VCaP (cell line): ENCODE measurements at regions not wholly inside any gene's neighbourhood (a gene's known extent, or its start where the extent isn't known, plus 50 kb on each side); places are given as distances from the start of the nearest gene placed in this dataset.

Source experiments
- H3K27ac ChIP-seq: fragments of 450-650 bp; 2 replicates; pipeline ENCODE4 v1.5.1; 2017
- TF ChIP-seq, protein P1 (sequence below): fragments of 450-650 bp; conservative IDR thresholded peaks from 2 replicates; pipeline ENCODE4 v1.5.1; 2017; ENCODE audit warnings: mild to moderate bottlenecking, moderate library complexity

DNA sequence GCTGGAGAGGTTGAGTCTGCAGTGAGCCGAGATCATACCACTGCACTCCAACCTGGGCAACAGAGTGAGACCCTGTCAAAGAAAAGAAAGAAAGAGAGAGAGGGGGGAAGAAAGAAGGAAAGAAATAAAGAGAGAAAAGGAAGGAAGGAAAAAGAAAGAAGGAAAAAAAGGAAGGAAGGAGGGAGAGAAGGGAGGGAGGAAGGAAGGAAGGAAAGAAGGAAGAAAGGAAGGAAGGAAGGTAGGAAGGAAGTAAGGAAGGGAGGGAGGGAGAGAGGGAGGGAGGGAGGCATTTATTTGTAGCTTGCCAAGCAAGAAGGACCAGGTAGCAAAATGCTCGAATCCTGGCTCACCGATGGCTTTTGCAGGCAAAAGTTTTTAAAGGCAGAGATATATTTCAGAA, 74.5 kb upstream of the BAIAP2L1 start:
- TF ChIP-seq, protein P1, sequence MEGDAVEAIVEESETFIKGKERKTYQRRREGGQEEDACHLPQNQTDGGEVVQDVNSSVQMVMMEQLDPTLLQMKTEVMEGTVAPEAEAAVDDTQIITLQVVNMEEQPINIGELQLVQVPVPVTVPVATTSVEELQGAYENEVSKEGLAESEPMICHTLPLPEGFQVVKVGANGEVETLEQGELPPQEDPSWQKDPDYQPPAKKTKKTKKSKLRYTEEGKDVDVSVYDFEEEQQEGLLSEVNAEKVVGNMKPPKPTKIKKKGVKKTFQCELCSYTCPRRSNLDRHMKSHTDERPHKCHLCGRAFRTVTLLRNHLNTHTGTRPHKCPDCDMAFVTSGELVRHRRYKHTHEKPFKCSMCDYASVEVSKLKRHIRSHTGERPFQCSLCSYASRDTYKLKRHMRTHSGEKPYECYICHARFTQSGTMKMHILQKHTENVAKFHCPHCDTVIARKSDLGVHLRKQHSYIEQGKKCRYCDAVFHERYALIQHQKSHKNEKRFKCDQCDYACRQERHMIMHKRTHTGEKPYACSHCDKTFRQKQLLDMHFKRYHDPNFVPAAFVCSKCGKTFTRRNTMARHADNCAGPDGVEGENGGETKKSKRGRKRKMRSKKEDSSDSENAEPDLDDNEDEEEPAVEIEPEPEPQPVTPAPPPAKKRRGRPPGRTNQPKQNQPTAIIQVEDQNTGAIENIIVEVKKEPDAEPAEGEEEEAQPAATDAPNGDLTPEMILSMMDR: no peak
- H3K27ac ChIP-seq: no peak overlapping the region

- H3K27ac ChIP-seq: no peak overlapping the region
- TF ChIP-seq, protein P1: no peak
Measured at GRCh38 chr7:98474558-98474957, 73.7 kb upstream of the BAIAP2L1 start.

DNA sequence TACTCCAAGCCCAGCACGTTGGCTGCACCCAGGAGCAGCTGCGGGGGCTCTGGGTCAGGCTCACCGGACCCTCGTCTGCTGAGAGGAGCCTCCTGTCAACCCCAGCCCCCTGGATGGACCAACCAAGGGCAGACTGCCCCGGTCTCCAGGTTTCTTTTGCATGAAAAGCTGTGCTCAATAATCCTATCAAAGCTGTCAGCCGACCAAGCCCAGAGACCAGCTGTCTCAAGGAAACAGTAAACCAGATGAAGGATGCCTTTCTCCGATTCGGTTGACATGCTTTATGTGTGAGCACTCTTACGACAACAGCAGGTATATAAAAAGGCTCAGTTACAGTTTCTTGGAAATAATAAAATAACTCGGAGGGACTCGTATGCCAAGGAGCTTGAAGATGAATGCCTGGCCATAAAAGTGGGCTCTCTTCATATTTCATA, 71.6 kb upstream of the BAIAP2L1 start:
- no peak overlapping the region for H3K27ac ChIP-seq
- TF ChIP-seq, protein P1: no peak

- TF ChIP-seq, protein P1: no peak
- H3K27ac ChIP-seq: peak overlapping the region; percentile 39; the same call in 1 of the 2 replicates
Measured at GRCh38 chr7:98470485-98471240, 69.8 kb upstream of the BAIAP2L1 start.

DNA sequence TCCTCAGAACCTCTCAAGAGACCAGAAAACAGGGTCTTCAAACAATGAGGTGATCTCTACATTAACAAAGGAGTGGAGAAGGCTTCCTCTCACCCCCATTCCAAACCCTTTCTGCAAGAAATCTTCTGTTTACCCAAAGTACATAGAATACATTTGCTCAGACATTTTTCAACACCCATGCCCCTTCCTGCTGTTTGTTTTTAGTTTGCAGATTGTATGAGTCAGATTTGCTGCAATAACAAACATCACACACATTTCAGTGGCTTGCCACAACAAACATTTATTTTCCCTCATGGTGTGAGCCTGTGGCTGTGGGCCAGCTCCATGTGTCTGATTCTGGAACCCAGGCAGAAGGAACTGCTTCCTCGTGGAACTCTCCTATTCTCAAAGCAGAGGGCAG, 68.2 kb upstream of the BAIAP2L1 start:
- no peak overlapping the region for H3K27ac ChIP-seq
- TF ChIP-seq, protein P1: no peak

GRCh38 chr7:98467570-98468312, 66.9 kb upstream of the BAIAP2L1 start:
- TF ChIP-seq, protein P1: no peak
- H3K27ac ChIP-seq: no peak overlapping the region

DNA sequence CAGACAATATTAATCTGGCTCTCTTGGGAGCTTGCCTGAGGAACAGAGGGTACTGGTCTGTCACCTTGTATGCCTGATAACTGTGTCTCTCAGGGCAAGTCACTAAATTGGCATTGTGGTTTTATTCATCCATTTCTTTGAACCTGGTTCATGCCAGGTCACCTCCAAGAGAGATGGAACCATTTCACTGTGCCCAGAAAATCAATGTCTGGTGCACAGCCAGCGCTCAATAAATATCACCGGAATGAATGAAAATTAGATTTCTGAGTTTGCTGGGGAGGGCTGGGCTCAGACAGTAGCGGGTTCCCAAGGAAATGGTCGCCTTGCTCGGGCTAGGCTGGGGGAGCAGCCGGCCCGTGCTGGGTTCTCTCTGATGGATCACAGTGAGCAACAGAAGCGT, 64.1 kb upstream of the BAIAP2L1 start:
- TF ChIP-seq, protein P1: no peak
- H3K27ac ChIP-seq: no peak overlapping the region
